ENCODE measurements at regions not wholly inside any gene's neighbourhood (a gene's known extent, or its start where the extent isn't known, plus 50 kb on each side); places are given as distances from the start of the nearest gene placed in this dataset.

GRCh38 chr7:46784732-46785131 is 797.2 kb downstream of the TNS3 start (continued):
- TF ChIP-seq CHD7 (IDR thresholded peaks at IDR 0.05; ENCODE audit: insufficient replicate concordance, low read length), result no peak
- TF ChIP-seq NANOG (IDR thresholded peaks at IDR 0.05; ENCODE audit: insufficient read depth, low read depth, low read length, poor library complexity, severe bottlenecking), result no peak
- no peak for TF ChIP-seq POLR2A (IDR thresholded peaks at IDR 0.05; ENCODE audit: control extremely low read depth in 1 of 2, low read depth in 2 of 2, low read length in 2 of 2)
- no peak for TF ChIP-seq KDM1A (IDR thresholded peaks at IDR 0.05; ENCODE audit: borderline replicate concordance, low read length)
- no peak for TF ChIP-seq TAF1 (IDR thresholded peaks at IDR 0.05; ENCODE audit: low read depth, low read length)

Measured in H1 (cell line).